ENCODE measurements at regions not wholly inside any gene's neighbourhood (a gene's known extent, or its start where the extent isn't known, plus 50 kb on each side); places are given as distances from the start of the nearest gene placed in this dataset.

GRCh38 chr2:189374481-189374880, 66.8 kb upstream of the WDR75 start:
- no peak for DNase-seq

DNA sequence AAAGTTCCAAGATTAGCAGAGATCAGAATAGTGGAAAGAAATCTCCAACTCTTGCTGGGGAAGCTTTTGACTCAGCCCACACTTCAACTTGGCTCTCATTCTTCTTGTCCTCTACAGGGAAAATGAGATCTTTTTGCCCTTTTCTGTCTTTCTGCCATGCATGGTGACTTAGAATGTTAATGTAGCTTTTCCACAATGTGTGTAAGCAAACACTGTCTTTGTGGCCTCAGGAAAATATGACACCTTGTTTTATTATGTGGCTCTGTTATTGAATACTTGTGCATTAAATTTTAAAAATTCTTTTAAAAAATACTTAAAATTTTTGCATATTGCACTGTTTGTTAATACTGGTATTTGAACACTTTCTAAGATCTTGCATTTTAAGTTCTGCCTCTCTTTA, 65.4 kb upstream of the WDR75 start:
- no peak for DNase-seq

DNA sequence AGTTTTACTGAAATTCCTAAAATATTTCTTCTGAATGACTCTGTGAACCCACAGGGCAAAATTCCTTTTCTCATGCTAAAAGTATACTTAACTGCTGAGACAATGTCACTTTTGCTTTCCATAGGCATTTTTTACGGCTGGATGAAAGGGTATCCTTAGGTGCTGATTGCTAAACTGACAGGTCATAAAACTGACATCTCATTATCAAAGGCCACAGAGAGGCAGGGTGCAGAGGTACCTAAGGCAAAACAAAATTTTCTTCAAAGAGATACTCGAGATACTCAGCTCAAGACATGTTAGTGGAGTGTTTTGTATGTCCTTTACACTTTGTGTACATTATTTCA, 62.0 kb upstream of the WDR75 start:
- DNase-seq = no peak

DNA sequence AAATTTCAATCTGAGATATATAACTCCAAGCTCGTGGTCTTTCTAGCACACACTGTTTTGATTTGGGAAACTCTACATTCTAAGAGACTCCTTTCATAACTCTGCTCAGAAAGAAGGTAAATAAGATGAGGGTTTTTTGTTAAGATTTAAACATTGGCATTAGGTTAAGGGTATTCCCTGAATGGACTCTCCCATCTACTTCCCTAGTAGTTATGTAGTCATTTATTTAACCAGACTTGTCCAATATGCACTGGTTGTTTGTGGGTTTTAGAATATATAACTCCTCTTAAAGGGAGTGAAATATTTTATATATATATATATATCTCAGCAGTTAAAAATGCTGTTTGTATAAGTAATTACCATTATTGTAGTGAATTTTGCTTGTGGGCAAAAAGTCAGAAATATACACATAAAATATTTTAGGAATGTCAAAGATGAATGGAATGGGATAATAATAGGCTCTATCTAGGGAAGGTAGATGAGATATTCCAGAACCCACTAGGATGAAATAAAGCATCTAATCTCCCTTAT, 61.5 kb upstream of the WDR75 start:
- DNase-seq = no peak

DNA sequence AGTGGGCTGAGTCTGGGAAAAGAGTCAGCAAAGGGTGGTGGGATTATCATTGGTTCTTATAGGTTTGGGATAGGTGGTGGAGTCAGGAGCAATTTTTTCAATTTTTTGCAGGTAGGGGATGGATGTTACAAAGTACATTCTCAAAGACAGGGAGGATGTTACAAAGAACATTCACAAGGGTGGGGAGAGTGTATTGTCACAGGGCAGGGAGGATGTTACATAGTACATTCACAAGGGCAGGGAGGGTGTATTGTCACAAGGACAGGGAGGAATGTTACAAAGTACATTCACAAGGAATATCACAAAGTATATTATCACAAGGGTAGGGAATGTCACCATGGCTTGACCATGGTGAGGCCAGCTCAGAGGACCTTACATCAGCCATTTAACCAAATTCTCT, 58.6 kb upstream of the WDR75 start:
- no peak for DNase-seq

- no peak for DNase-seq
Observed at GRCh38 chr2:189386741-189387140, 54.5 kb upstream of the WDR75 start.

DNA sequence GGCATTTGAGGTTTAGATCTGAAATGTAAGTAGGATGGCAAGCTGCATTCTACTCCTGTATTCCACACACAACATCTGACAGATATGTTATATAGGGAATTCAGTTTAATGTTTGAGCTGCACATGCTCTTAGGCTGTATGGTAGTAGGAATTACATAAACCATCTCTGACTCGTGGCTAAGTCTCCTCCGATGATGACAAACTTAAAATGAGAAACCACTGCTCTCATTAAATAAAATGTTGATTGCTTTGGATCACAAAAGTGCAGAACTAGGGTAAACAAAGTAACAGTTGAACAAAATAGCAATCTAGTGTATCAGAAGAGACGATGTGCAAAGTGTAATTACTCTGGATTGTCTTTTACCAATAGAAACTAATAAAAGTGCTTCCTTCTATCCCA, 50.1 kb upstream of the WDR75 start:
- no peak for DNase-seq

Data from femur (tissue), 1 donor.